HG03159 (cell line): ENCODE measurements at regions not wholly inside any gene's neighbourhood (a gene's known extent, or its start where the extent isn't known, plus 50 kb on each side); places are given as distances from the start of the nearest gene placed in this dataset.

Experiments
- ATAC-seq: cut with Tn5 transposase; IDR thresholded peaks from one replicate; pipeline ENCODE4 v1.9.1; 2021; ENCODE audit warnings: mild to moderate bottlenecking, moderate library complexity; ENCODE audit not compliant: unreplicated experiment

DNA sequence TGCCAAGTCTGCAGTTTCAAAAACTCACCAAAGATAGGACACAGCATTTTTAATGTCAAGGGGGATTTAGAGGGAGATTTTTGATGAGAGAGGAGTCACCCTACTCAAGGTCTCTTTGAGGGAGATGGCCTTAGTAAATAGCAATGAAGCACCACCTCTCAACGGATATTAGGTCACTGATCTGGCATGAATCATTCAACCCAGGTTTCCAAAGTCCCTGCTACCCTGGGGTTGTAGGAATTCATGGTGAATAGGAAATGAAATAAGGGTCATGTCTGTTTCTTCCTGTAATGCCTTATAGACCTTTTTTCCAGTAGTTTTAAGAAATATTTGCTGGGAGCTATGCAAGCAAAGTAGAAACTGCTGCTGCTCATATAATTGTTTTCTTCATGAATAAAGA, 2154.9 kb downstream of the LRRC4C start:
- ATAC-seq = no peak

GRCh38 chr11:39294648-39295047, 2164.8 kb downstream of the LRRC4C start:
- no peak for ATAC-seq

DNA sequence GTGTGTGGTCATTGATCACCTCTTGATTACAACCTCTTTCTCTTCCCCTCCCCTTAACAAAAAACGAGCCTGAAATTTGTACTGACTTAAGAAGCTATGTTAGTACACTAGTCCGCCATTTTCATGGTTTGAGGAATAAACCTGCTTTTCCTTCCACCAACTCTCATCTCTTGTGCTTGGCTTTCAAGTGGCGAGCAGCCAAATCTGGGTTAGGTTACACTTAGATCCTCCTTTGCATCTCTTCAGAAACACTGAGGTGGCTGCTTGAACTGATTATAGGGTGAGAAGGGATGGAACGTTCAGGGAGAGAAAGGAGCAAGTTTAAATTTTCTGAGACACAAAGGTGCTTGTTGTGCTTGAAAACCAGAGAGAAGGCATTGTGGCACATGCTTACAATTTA, 2171.4 kb downstream of the LRRC4C start:
- ATAC-seq = no peak

GRCh38 chr11:39268176-39268690, 2191.2 kb downstream of the LRRC4C start:
- no peak for ATAC-seq

GRCh38 chr11:39255648-39256047, 2203.8 kb downstream of the LRRC4C start:
- ATAC-seq = no peak

DNA sequence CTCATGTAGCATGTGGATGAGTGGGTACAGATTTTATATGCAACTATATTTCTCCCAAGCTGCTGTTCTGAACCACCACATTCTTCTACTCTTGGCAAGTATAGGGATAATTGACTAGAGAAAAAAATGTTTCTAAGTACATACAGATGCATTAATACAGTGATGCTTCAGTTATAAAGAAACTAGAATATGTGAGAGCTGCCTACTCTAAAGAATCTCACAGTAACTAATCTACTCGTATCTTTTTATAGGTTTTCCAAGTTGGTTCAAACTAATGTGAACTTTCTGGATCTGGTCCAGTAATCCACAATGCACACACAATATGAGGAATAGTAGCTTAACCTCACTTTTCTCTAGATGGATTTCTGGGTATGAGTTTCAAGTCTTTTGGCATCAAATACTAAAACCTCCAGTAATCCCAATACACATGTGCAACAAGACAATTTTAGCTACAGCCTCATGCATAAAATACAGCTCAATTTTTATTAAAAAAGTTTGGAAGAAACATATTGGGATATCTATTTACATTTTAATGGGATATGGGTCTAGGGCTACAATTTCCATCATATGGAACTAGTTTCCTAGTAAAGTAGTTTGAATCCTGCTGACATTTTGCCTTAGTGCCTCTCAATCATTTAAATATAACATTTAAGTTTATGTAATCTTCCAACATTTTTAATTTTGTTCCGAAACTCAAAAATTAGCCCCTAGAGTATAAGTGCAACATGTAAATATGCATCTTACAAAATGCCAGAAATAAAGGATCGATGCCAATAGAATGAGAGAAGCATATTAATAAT, 2209.7 kb downstream of the LRRC4C start:
- ATAC-seq = no peak

DNA sequence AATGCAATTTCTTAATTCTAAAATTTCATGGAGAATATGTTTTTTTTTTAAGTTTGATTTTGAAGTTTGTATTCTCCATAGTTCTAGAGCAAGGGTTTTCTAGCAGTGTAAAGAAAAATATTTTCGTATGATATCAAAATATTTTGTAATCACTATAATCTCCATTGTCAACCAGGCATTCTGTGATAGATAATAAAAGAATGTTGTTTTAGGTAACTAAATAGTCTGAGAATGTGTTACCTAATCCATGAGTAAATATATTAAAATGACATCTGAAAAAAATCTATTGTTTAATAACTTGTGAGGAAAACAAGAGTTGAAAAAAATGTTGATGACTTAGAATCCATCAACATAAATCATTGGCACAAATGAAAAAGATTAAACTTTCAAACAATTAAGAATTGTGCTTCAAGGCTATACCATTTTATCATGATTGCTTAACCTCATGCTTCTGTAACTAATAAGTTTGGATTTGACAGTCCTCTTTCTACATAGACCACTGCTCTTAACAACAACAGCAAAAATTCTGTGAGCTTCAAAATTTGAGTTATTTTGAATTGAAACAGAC, 2211.8 kb downstream of the LRRC4C start:
- ATAC-seq = no peak

GRCh38 chr11:39239553-39239952, 2219.9 kb downstream of the LRRC4C start:
- no peak for ATAC-seq

GRCh38 chr11:39236916-39237315, 2222.5 kb downstream of the LRRC4C start:
- no peak for ATAC-seq

- ATAC-seq = no peak
Observed at GRCh38 chr11:39221550-39222138, 2237.8 kb downstream of the LRRC4C start.

GRCh38 chr11:39220501-39221230, 2238.8 kb downstream of the LRRC4C start:
- ATAC-seq = no peak

GRCh38 chr11:39220069-39220468, 2239.4 kb downstream of the LRRC4C start:
- ATAC-seq = no peak

DNA sequence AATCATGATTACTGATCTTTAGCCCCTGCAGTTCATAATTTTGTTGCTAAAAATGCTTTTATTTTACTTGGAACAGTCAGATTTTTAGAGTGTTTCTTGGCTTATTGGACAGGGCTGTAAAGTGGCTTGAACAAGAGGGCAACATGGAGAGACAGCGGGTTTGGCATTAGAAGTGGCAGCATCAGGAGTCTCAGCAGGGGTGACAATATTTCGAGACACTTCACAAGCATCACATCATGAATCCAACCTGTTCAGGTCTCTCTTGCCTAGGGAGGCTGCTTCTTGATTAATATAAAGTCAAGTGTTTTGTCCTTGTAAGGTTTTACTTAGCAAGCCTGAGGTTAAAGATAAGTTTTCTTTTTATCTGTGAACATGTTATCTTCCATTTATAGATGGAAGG, 2249.5 kb downstream of the LRRC4C start:
- ATAC-seq = no peak

- no peak for ATAC-seq
Observed at GRCh38 chr11:39205236-39205995, 2254.0 kb downstream of the LRRC4C start.

- no peak for ATAC-seq
Observed at GRCh38 chr11:39192671-39193070, 2266.8 kb downstream of the LRRC4C start.

GRCh38 chr11:39190751-39191150, 2268.7 kb downstream of the LRRC4C start:
- no peak for ATAC-seq

- no peak for ATAC-seq
Observed at GRCh38 chr11:39177678-39178077, 2281.8 kb downstream of the LRRC4C start.

DNA sequence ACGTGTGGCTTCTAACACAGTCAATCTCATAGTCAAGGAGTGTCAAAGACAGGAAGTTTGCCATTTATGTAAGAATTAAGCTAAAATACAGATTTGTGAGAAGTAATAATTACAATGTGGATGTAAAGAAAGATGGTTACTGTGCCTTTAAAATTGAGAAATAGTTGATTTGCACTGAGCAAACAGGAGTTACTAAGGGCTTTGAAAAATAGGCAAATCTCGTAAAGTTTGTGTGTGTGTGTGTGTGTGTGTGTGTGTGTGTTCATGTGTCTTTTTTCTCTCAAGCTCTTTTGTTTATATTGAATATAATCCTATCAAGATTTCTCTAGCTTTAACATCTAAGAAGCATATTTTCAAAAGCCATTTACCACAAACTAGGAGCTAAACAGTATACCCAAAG, 2284.5 kb downstream of the LRRC4C start:
- ATAC-seq = no peak

- ATAC-seq = no peak
Observed at GRCh38 chr11:39174196-39174595, 2285.3 kb downstream of the LRRC4C start.

- no peak for ATAC-seq
Observed at GRCh38 chr11:39165021-39165420, 2294.4 kb downstream of the LRRC4C start.

DNA sequence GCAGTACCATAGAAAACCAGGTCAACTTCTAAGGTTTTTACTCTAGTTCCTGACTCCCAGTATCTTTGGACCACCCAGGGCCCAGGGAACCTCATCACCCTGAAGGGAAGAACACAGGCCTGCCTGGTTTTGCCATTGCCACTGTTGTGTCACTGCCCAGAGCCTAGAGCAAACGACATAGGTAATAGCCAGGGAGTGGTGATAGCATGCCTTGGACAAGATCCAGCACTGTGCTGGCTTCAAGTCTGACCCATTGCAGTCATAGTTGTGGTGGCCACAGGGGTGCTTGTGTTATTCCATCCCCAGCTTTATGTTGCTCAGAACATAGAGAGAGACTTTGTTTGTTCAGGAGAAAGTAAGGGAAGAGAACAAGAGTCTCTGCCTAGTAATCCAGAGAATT, 2310.2 kb downstream of the LRRC4C start:
- ATAC-seq = no peak
